Activated CD8-positive, alpha-beta T cell treated with anti-CD3 and anti-CD28 coated beads for 36 hours (primary cell): ENCODE measurements at regions not wholly inside any gene's neighbourhood (a gene's known extent, or its start where the extent isn't known, plus 50 kb on each side); places are given as distances from the start of the nearest gene placed in this dataset.

Source experiments
- ATAC-seq: fragments of 200-7000 bp; cut with Tn5 transposase; one replicate; pipeline ENCODE4 v1.10.0; 2021; ENCODE audit warnings: mild to moderate bottlenecking, moderate library complexity
- CTCF ChIA-PET: fragments of 350-600 bp; sonication (Branson Sonifier 250); formaldehyde crosslinking; loops from one replicate; lab custom pipeline; 2021; ENCODE audit warnings: antibody characterized with exemption; lab: Charles Lee
- POLR2A ChIA-PET: fragments of 350-600 bp; sonication (Branson Sonifier 250); formaldehyde crosslinking; loops from one replicate; lab custom pipeline; 2021; ENCODE audit warnings: antibody characterized with exemption; lab: Charles Lee
- DNase-seq: peaks from one replicate; pipeline ENCODE4 v3.0.0-alpha.2; 2020
- H3K27ac Mint-ChIP-seq: one replicate; pipeline ENCODE4 v1.8.0; 2021; ENCODE audit warnings: mild to moderate bottlenecking, mixed read lengths
- H3K27me3 Mint-ChIP-seq: one replicate; pipeline ENCODE4 v1.8.0; 2021; ENCODE audit warnings: mixed read lengths
- H3K36me3 Mint-ChIP-seq: one replicate; pipeline ENCODE4 v1.8.0; 2021; ENCODE audit warnings: low read depth, mixed read lengths
- H3K4me1 Mint-ChIP-seq: one replicate; pipeline ENCODE4 v1.8.0; 2021; ENCODE audit warnings: low read depth, mixed read lengths
- H3K4me3 Mint-ChIP-seq: one replicate; pipeline ENCODE4 v1.8.0; 2021; ENCODE audit warnings: mild to moderate bottlenecking, moderate library complexity, mixed read lengths
- H3K9me3 Mint-ChIP-seq: one replicate; pipeline ENCODE4 v1.8.0; 2021; ENCODE audit warnings: mixed read lengths
- intact Hi-C: fragments of 100-400 bp; cut with micrococcal nuclease; formaldehyde crosslinking; loops from one replicate; pipeline ENCODE4 v1.10.0; 2022
- TF ChIP-seq, protein P1 (sequence below): fragments of 200-600 bp; IDR thresholded peaks from one replicate; pipeline ENCODE4 v1.8.0; 2022; ENCODE audit warnings: antibody characterized with exemption, mild to moderate bottlenecking

DNA sequence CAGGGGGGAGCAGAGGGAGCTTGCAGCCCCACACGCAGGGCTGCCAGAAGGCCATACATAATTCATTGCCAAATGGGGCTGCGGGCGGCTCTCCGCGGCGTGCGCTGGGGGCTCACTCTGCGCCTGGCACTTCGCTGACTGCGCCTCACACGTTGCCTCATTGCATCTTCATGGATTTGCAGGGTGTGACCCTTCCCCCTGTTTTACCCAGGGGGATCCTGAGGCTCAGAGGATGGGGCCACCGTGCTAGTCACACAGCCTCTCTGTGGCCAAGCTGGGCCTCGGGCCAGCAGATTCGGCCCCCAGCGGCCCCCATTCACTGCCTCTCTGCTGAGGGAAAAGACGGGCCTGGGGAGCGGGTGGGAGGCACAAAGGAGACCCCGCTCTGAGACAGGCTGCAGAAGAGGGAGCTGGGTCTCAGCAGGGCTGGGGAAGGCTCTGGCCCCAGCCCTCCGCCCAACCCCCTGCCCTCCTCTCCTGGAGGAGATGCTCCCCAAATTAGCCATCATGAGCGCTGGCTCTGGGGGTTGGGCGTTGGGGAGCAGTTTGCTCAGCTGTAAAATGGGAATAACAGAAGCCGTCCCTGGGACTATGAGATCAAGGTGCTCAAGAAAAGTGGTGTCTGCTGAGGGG lies 115.5 kb downstream of the C9orf50 start:
- TF ChIP-seq, protein P1, sequence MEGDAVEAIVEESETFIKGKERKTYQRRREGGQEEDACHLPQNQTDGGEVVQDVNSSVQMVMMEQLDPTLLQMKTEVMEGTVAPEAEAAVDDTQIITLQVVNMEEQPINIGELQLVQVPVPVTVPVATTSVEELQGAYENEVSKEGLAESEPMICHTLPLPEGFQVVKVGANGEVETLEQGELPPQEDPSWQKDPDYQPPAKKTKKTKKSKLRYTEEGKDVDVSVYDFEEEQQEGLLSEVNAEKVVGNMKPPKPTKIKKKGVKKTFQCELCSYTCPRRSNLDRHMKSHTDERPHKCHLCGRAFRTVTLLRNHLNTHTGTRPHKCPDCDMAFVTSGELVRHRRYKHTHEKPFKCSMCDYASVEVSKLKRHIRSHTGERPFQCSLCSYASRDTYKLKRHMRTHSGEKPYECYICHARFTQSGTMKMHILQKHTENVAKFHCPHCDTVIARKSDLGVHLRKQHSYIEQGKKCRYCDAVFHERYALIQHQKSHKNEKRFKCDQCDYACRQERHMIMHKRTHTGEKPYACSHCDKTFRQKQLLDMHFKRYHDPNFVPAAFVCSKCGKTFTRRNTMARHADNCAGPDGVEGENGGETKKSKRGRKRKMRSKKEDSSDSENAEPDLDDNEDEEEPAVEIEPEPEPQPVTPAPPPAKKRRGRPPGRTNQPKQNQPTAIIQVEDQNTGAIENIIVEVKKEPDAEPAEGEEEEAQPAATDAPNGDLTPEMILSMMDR: no peak
- Mint-ChIP-seq H3K4me3 (no peak overlapping the region), H3K9me3 (no peaks in the 10 kb centered on the region), H3K4me1 (peaks cover 6% of the 10 kb centered on the region), H3K27ac (no peak overlapping the region), H3K27me3 (no peaks in the 10 kb centered on the region), H3K36me3 (peaks cover 15% of the 10 kb centered on the region)
- intact Hi-C loops: no loop called here
- DNase-seq: no peak
- ChIA-PET CTCF (no interaction called here), POLR2A (interaction anchor here (0.7 to 1.0 kb wide), 2 partner anchors 9 to 93 kb away, joined by 3 read pairs; no protein-coding TSS in a partner anchor)
- no peak for ATAC-seq

DNA sequence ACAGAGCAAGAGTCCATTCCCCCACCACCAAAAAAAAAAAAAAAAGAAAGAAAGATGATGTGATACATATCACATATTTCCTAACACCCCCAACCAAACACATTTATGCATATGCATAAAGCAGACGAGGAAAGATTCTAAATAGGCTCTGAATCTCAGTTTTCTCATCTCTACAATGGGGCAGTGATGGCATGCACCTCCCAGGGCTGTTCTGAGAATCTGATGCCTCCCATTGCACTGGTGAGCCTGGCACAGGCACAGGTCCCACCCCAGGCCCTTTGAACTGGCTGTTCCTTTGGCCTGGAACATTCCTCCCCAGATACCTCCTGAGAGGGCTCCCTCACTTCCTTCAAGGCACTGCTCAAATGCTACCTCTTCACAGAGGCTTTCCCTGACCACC lies 116.5 kb downstream of the C9orf50 start:
- ATAC-seq (no peak), DNase-seq (no peak)
- Mint-ChIP-seq H3K27me3 (no peaks in the 10 kb centered on the region), H3K36me3 (peaks cover 15% of the 10 kb centered on the region), H3K4me1 (peaks cover 6% of the 10 kb centered on the region), H3K9me3 (no peaks in the 10 kb centered on the region), H3K4me3 (no peak overlapping the region), H3K27ac (no peak overlapping the region)
- intact Hi-C loops: no loop called here
- POLR2A ChIA-PET: no interaction called here
- CTCF ChIA-PET: no interaction called here
- TF ChIP-seq, protein P1: no peak

DNA sequence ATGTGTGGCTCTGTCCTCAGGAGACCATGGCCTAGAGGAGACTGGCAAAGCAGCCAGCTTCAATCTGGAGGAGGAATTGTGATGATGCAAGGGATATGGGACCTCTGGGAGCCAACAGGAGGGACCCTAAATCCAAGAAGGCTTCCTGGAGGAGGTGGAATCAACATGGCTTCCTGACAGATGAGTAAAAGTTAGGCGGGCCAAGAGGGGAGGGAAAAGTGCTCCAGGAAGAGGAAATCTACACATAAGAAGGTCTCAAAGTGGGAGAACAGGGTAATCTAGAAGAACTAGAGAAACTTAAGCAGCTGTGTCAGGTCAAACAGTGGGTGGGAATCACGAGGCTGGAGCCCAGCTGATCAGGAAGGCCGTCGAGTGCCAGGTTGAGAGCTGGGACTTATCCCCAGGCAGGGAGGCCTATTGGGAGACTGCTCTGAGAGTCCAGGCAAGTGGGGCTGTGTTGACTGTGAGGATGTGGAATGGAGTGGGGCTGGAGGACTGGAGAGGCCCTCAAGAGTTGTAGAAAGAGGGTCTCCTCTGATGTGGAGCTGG lies 119.1 kb downstream of the C9orf50 start:
- peaks cover 15% of the 10 kb centered on the region for H3K36me3 Mint-ChIP-seq
- ATAC-seq: no peak
- TF ChIP-seq, protein P1: no peak
- H3K9me3 Mint-ChIP-seq: no peaks in the 10 kb centered on the region
- peaks cover 13% of the 10 kb centered on the region for H3K4me1 Mint-ChIP-seq
- H3K27ac Mint-ChIP-seq: no peak overlapping the region
- H3K27me3 Mint-ChIP-seq: no peaks in the 10 kb centered on the region
- intact Hi-C loops: no loop called here
- ChIA-PET POLR2A (interaction anchor here (0.6 to 1.5 kb wide), 5 partner anchors 9 to 44 kb away, joined by 3 to 6 read pairs (median 4); no protein-coding TSS in a partner anchor), CTCF (interaction anchor here (0.9 to 1.7 kb wide), 2 partner anchors 19 to 109 kb away, joined by 3 to 4 read pairs; no protein-coding TSS in a partner anchor)
- no peak for DNase-seq
- no peak overlapping the region for H3K4me3 Mint-ChIP-seq

- peaks cover 15% of the 10 kb centered on the region for H3K36me3 Mint-ChIP-seq
- TF ChIP-seq, protein P1: no peak
- no peak overlapping the region for H3K27ac Mint-ChIP-seq
- peaks cover 15% of the 10 kb centered on the region for H3K4me1 Mint-ChIP-seq
- DNase-seq (no peak), ATAC-seq (no peak)
- intact Hi-C loops: no loop called here
- no peaks in the 10 kb centered on the region for H3K27me3 Mint-ChIP-seq
- CTCF ChIA-PET: interaction anchor here (0.9 to 1.7 kb wide), 2 partner anchors 19 to 110 kb away, joined by 3 to 4 read pairs; no protein-coding TSS in a partner anchor
- POLR2A ChIA-PET: interaction anchor here (0.6 to 1.5 kb wide), 5 partner anchors 10 to 524 kb away, joined by 3 to 6 read pairs (median 3); no protein-coding TSS in a partner anchor
- H3K9me3 Mint-ChIP-seq: no peaks in the 10 kb centered on the region
- no peak overlapping the region for H3K4me3 Mint-ChIP-seq
Observed at GRCh38 chr9:129500863-129501770, 119.8 kb downstream of the C9orf50 start.
